ENCODE measurements at regions not wholly inside any gene's neighbourhood (a gene's known extent, or its start where the extent isn't known, plus 50 kb on each side); places are given as distances from the start of the nearest gene placed in this dataset.

DNA sequence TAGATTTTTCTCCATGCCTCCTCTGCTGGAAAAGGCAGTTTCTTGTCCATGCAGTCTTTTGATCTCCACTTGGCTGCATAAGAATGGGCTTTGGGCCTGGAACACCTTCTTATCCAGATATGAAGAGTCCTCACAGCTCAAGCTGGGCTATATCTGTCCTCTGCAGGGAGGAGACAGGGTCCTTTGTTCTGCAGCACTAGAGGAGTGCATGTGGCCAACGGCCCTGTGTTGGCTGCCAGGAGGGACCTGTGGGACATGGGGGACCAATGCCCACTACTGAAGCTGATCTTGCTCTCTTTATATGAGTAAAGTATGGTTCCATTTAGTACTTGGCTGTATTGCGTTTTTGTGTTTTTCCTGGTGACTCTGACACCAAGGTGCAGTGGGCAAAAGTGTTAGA lies 157.3 kb upstream of the ABI3BP start:
- TF ChIP-seq, protein P1, sequence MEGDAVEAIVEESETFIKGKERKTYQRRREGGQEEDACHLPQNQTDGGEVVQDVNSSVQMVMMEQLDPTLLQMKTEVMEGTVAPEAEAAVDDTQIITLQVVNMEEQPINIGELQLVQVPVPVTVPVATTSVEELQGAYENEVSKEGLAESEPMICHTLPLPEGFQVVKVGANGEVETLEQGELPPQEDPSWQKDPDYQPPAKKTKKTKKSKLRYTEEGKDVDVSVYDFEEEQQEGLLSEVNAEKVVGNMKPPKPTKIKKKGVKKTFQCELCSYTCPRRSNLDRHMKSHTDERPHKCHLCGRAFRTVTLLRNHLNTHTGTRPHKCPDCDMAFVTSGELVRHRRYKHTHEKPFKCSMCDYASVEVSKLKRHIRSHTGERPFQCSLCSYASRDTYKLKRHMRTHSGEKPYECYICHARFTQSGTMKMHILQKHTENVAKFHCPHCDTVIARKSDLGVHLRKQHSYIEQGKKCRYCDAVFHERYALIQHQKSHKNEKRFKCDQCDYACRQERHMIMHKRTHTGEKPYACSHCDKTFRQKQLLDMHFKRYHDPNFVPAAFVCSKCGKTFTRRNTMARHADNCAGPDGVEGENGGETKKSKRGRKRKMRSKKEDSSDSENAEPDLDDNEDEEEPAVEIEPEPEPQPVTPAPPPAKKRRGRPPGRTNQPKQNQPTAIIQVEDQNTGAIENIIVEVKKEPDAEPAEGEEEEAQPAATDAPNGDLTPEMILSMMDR (IDR thresholded peaks at IDR 0.05), result no peak
- no peak for TF ChIP-seq POLR2A (IDR thresholded peaks at IDR 0.05)

Data from right lobe of liver (tissue), 4 donors.